Uterus (tissue), 3 donors: ENCODE measurements at regions not wholly inside any gene's neighbourhood (a gene's known extent, or its start where the extent isn't known, plus 50 kb on each side); places are given as distances from the start of the nearest gene placed in this dataset.

ENCODE experiments used
- DNase-seq, 2 donors: peaks; one replicate each; pipeline ENCODE4 v3.0.0-alpha.2; 2019 to 2020
- H3K27ac ChIP-seq, 2 donors: fragments of 200-600 bp; sonication (generic); 1 replicate in 1 of 2; 2 replicates in 1 of 2; pipeline ENCODE4 v1.5.1; 2016 to 2018
- H3K27me3 ChIP-seq, 2 donors: fragments of 200-600 bp; sonication (generic); one replicate each; pipeline ENCODE4 v1.5.1; 2018 to 2019; ENCODE audit warnings: control low read depth in 1 of 2
- H3K36me3 ChIP-seq, 2 donors: fragments of 200-600 bp; sonication (generic); one replicate each; pipeline ENCODE4 v1.5.1; 2019; ENCODE audit warnings: control low read depth in 1 of 2
- H3K4me1 ChIP-seq, 2 donors: fragments of 200-600 bp; sonication (generic); one replicate each; pipeline ENCODE4 v1.5.1; 2018 to 2019; ENCODE audit warnings: control low read depth in 1 of 2
- H3K4me3 ChIP-seq, 2 donors: fragments of 200-600 bp; sonication (generic); 1 replicate in 1 of 2; 2 replicates in 1 of 2; pipeline ENCODE4 v1.5.1; 2018 to 2019; ENCODE audit warnings: mild to moderate bottlenecking in 1 of 2
- H3K9me3 ChIP-seq, 2 donors: fragments of 200-600 bp; sonication (generic); one replicate each; pipeline ENCODE4 v1.5.1; 2019; ENCODE audit warnings: control low read depth in 1 of 2
- CTCF ChIP-seq, 4 experiments: fragments of 200-600 bp in 2 of 4; fragments of 450-650 bp in 2 of 4; sonication (generic) in 2 of 4; IDR thresholded peaks; one replicate each; pipeline ENCODE4 v1.5.1; 2016 to 2019; ENCODE audit warnings: antibody characterized with exemption in 4 of 4, mild to moderate bottlenecking in 2 of 4, moderate library complexity in 1 of 4
- POLR2A ChIP-seq, 2 donors: fragments of 450-650 bp; IDR thresholded peaks; one replicate each; pipeline ENCODE4 v1.6.1; 2016; ENCODE audit warnings: antibody characterized with exemption in 2 of 2, mild to moderate bottlenecking in 1 of 2, moderate library complexity in 1 of 2
- intact Hi-C: fragments of 100-400 bp; cut with DNase I; formaldehyde crosslinking; loops from one replicate; pipeline ENCODE4 v1.15.1; 2023; ENCODE audit warnings: low total_unique reads
- donor health status: DM: yes; HTN: yes; CAD: no.

GRCh38 chr1:219292999-219293398, 119.3 kb downstream of the LYPLAL1 start:
- H3K9me3 ChIP-seq, result no peaks in the 10 kb centered on the region
- intact Hi-C loops, result no loop called here
- no peak for DNase-seq
- no peak overlapping the region for H3K4me3 ChIP-seq
- H3K4me1 ChIP-seq, result peaks cover 0 to 10% of the 10 kb centered on the region in 2 donors
- H3K27me3 ChIP-seq, result no peaks in the 10 kb centered on the region
- H3K36me3 ChIP-seq, result no peaks in the 10 kb centered on the region
- TF ChIP-seq CTCF (IDR thresholded peaks at IDR 0.05), result no peak
- no peak for TF ChIP-seq POLR2A (IDR thresholded peaks at IDR 0.05)
- H3K27ac ChIP-seq, result peak overlapping the region in 1 of 2 donors; percentile 47

GRCh38 chr1:219292341-219292740, 118.7 kb downstream of the LYPLAL1 start:
- TF ChIP-seq CTCF (IDR thresholded peaks at IDR 0.05) (no peak), POLR2A (IDR thresholded peaks at IDR 0.05) (no peak)
- H3K36me3 ChIP-seq, result no peaks in the 10 kb centered on the region
- no peaks in the 10 kb centered on the region for H3K27me3 ChIP-seq
- H3K4me1 ChIP-seq, result peaks cover 0 to 5% of the 10 kb centered on the region in 2 donors
- no peaks in the 10 kb centered on the region for H3K9me3 ChIP-seq
- peak overlapping the region in 1 of 2 donors; percentile 6 for H3K27ac ChIP-seq
- no peak for DNase-seq
- H3K4me3 ChIP-seq, result no peak overlapping the region
- intact Hi-C loops, result no loop called here

- Histone ChIP-seq H3K4me3 (no peak overlapping the region), H3K4me1 (no peaks in the 10 kb centered on the region)
These were observed 115.5 kb downstream of the LYPLAL1 start for GRCh38 chr1:219289171-219289570.

GRCh38 chr1:219283541-219283940, 109.9 kb downstream of the LYPLAL1 start:
- DNase-seq, result no peak
- no peaks in the 10 kb centered on the region for H3K27me3 ChIP-seq
- H3K4me3 ChIP-seq, result no peak overlapping the region
- no peaks in the 10 kb centered on the region for H3K9me3 ChIP-seq
- TF ChIP-seq POLR2A (IDR thresholded peaks at IDR 0.05) (no peak), CTCF (IDR thresholded peaks at IDR 0.05) (no peak)
- intact Hi-C loops, result no loop called here
- no peaks in the 10 kb centered on the region for H3K4me1 ChIP-seq
- H3K36me3 ChIP-seq, result no peaks in the 10 kb centered on the region
- no peak overlapping the region for H3K27ac ChIP-seq

More at GRCh38 chr1:219289171-219289570, 115.5 kb downstream of the LYPLAL1 start:
- no peak for DNase-seq
- Histone ChIP-seq H3K9me3 (no peaks in the 10 kb centered on the region), H3K27me3 (no peaks in the 10 kb centered on the region), H3K36me3 (no peaks in the 10 kb centered on the region), H3K27ac (no peak overlapping the region)
- intact Hi-C loops, result no loop called here
- TF ChIP-seq CTCF (IDR thresholded peaks at IDR 0.05) (no peak), POLR2A (IDR thresholded peaks at IDR 0.05) (no peak)

DNA sequence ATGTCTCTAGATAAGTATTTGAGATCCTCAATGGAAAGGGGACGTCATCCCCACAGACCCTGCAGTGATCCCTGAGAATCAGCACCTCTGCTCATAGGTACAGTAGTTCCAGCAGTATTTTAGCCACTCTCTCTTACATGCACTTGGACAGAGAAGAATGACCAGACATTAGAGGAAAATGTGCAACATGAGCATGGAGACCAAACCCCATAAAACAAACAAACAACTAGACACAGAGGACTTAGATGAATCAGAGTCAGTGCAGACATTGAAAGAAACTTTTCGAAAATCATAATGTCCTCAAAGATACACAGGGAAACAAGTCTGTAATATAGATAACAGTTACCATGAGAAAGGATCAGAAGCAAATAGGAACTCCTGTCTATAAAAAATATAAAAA, 108.2 kb downstream of the LYPLAL1 start:
- Histone ChIP-seq H3K36me3 (no peaks in the 10 kb centered on the region), H3K27ac (no peak overlapping the region), H3K27me3 (no peaks in the 10 kb centered on the region), H3K4me3 (no peak overlapping the region), H3K4me1 (no peaks in the 10 kb centered on the region), H3K9me3 (no peaks in the 10 kb centered on the region)
- DNase-seq, result no peak
- intact Hi-C loops, result no loop called here
- no peak for TF ChIP-seq POLR2A (IDR thresholded peaks at IDR 0.05)
